MM.1S (cell line): ENCODE measurements at regions not wholly inside any gene's neighbourhood (a gene's known extent, or its start where the extent isn't known, plus 50 kb on each side); places are given as distances from the start of the nearest gene placed in this dataset.
"Not testable (repeated sequence)": the region's sequence is repeated elsewhere in the genome, so short reads cannot be mapped to it uniquely, and the experiment has no call there.

Experiments used
- EZH2 ChIP-seq: fragments of 300-600 bp; sonication (generic); optimal IDR thresholded peaks from 2 replicates; pipeline ENCODE3; 2017; ENCODE audit warnings: low read depth, mild to moderate bottlenecking, antibody characterized with exemption, low read length, mixed read lengths
- EZH2phosphoT487 ChIP-seq: fragments of 300-600 bp; sonication (generic); IDR thresholded peaks from 2 replicates; pipeline ENCODE4 v1.6.1; 2018; ENCODE audit warnings: antibody characterized with exemption, low read length
- TF ChIP-seq, protein P1 (sequence below): fragments of 300-600 bp; sonication (generic); IDR thresholded peaks from 2 replicates; pipeline ENCODE4 v1.5.1; 2016; ENCODE audit warnings: antibody characterized with exemption, low read length, mixed read lengths

DNA sequence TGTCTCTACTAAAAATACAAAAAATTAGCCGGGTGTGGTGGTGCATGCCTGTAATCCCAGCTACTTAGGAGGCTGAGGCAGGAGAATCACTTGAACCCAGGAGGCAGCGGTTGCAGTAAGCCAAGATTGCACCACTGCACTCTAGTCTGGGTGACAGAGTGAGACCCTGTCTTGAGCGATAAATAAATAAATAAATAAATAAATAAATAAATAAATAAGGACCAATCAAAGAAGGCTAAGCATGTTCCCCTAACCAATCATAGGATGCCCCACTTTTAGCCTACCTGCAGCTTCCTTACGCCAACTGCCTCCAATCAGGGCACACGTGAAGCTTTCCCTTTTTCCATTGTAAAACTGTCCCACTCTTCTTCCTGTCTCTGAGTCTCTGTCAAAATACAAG lies 74.2 kb upstream of the ELAC2 start:
- TF ChIP-seq, protein P1, sequence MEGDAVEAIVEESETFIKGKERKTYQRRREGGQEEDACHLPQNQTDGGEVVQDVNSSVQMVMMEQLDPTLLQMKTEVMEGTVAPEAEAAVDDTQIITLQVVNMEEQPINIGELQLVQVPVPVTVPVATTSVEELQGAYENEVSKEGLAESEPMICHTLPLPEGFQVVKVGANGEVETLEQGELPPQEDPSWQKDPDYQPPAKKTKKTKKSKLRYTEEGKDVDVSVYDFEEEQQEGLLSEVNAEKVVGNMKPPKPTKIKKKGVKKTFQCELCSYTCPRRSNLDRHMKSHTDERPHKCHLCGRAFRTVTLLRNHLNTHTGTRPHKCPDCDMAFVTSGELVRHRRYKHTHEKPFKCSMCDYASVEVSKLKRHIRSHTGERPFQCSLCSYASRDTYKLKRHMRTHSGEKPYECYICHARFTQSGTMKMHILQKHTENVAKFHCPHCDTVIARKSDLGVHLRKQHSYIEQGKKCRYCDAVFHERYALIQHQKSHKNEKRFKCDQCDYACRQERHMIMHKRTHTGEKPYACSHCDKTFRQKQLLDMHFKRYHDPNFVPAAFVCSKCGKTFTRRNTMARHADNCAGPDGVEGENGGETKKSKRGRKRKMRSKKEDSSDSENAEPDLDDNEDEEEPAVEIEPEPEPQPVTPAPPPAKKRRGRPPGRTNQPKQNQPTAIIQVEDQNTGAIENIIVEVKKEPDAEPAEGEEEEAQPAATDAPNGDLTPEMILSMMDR, result not testable (repeated sequence)
- TF ChIP-seq EZH2, EZH2phosphoT487: not testable (repeated sequence)
